GM19468 (cell line): ENCODE measurements at regions not wholly inside any gene's neighbourhood (a gene's known extent, or its start where the extent isn't known, plus 50 kb on each side); places are given as distances from the start of the nearest gene placed in this dataset.

Experiments
- ATAC-seq: cut with Tn5 transposase; IDR thresholded peaks from one replicate; pipeline ENCODE4 v1.9.1; 2021; ENCODE audit warnings: mild to moderate bottlenecking, moderate library complexity, moderate number of reproducible peaks; ENCODE audit not compliant: unreplicated experiment; ENCODE audit errors: extremely low read depth

DNA sequence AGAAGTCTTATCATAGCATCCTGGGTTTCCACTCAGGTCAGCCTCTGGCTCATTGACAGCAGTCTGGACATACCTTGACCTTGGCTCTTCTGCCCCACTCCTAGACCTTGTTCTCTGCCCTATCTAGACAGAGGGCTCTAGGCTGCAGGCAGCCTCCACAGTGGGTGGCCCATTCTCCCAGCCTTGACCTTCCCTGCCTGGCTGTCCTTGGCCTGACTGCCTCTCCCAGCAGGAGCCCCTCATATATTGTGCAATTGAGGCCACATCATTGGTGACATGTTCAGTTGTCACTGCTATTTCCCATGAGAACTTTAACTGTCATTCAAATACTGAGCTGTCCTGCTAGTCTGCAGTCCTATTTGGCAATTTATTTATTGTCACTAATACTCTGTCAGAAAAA is 503.4 kb downstream of the PLXNA4 start:
- ATAC-seq, result no peak

DNA sequence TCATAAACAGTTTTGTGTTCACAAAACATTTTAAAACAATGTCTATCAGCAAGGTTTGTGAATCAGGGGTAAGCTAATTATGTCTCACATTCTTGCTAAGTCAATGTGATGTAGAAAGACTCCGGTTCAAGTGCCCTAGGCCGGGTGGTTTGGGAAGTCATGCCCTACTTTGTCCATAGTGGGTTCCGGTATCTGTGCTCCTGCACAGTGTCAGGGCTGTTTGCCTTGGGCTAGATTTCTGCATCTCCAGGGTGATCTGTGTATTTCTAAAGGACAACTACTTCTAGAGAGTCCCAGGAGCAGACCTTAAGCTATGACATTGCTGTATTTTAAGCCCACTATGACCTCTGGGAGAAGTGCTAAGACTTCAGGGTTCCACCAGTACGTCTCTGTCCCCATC is 504.1 kb downstream of the PLXNA4 start:
- ATAC-seq, result no peak

DNA sequence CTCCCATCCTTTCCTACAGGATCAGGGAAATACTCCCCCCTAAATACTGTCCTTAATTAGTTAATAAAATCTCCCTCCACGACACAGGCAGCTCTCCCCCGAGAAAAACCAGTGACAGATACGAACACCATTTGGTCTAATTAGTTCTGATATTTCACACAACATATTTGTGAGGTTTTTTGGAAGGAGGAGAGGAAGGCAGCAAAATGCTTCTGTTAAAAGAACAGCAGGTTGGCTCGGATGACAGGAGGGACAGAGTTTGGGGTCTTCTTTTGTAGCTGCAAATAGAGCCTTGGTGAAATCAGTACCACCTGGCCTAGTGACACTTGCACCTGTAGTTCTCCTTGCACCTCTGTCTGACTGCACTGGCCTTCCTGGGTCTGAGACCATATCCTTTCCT is 507.0 kb downstream of the PLXNA4 start:
- no peak for ATAC-seq

DNA sequence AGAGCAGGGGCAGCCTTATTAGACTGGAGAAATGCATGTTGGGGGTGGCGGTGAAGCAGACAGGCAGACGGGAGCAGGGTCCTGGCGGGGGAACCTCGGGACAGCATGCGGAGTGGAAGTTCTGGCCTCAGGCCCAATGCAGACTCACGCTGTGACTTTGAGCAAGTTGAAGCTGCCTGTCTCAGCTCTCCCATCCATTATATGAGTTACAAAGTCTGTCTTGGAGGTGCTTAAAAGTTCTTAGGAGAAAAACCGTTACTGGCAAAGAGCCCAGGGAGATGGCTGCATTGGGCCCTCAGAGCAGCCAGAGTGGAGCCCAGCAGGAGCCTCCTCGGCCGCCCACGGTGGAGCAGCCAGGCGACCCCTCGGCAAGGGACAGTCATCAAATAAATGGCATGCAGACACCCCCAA is 509.5 kb downstream of the PLXNA4 start:
- no peak for ATAC-seq

DNA sequence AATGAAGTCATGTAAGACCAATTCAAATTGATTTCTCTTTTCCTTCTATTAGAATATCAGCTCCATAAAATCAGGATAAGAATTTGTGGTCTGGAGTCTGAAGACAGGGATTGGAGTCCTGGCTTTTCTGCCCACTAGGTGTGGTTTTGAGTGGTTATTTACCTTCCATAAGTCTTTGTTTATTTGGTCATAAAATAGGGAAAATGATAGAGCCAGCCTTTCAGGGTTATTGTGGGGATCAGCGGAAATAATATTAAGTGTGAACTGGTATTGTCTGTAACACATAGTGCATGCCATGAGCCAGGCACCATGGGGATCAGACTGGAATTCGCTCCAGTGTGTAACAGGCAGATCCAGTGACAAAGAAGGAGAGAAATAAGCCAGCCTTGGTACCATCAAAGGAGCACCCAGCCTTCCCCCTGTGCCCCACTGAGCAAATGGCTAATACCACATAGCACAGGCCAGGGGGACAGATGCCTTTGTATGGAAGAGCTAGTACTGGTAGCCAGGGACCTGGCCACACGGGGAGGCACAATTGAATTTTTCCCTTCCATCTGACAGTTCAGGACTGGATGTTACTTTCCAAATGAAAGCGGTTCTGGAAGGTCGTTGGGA is 509.7 kb upstream of the PODXL start:
- ATAC-seq, result no peak

DNA sequence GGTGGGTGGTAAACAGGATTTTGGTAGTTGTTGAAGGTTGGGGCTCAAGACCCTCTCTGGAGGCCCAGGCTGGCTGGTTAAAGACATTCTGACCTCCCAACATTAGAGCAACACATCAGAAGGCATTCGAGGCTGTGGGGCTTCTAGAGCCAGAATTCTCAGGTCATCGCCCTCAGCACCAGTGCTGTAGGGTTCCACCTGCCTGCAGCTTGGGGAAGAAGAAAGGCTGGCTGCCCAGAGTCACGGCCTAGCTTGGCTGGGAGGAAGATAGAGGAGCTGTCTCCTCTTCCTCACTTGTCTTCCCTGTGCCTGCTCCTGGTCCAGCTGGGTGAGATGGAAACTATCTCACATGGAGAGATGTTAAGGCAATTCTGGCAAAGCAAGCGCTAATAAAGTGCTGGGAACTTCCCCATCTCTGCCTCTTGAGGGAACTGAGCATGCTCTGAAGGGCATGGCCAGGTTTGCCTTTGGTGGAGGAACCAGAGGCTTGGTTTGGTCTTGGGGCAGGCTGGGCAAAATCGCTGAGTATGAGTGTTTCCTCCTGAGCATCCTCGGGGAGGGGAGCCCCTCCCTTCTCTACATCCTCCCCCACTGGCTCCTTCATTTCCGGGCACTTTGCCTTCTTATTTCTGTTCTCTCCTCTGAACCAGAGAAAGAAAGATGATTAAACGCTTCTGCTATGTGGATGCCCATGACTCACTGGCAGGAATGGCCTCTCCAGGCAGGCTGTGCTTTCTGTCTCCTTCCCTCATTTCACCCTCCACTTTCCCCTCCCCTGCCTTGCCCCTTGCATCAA is 509.0 kb upstream of the PODXL start:
- ATAC-seq, result no peak

DNA sequence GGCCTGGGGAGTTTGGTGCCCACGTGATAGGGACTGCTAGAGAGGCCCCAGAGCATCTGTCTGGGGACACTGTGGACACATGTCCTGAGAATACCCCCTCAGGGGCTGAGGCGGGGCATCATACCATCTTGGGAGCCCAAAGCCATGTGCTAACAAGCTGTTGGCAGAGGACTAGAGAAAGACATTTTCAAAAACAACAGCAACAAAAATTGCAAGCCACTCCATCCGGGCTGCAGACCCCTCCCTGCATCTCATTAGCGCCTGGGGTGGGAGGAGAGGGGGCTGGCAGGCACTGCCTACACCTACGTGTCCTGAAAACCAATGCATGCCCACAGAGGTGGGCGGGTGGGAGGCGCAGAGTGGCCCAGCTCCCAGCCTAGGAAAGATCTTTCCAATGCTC is 507.4 kb upstream of the PODXL start:
- no peak for ATAC-seq

DNA sequence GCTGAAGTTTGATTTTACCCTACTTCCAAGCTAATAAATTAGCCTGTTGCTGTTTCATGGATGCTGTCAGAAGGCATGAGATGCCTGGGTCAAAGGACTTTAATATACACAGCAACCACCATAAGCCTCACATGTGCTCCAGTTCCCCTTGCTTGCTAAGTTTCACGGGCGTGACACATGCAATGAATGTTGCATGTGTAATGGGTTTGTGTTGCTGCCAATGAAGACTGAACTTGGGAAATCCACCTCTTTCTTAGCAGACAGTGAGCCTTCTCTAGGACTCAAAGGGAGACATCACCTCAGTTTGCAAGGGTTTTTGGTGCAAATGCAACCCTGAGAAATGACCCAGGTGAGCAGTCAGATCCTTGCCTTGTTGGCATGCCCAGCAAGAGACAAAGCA is 505.5 kb upstream of the PODXL start:
- ATAC-seq, result no peak

DNA sequence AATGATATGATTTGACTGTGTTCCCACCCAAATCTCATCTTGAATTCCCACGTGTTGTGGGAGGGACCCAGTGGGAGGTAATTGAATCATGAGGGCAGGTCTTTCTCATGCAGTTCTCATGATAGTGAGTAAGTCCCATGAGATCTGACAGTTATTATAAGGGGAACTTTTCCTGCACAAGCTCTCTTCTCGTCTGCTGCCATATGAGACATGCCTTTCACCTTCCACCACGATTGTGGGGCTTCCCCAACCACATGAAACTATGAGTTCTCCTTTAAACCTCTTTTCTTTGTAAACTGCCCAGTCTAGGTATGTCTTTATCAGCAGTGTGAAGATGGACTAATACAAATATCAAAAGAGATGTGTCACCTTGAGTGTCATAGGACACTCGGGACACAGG is 502.7 kb upstream of the PODXL start:
- no peak for ATAC-seq

DNA sequence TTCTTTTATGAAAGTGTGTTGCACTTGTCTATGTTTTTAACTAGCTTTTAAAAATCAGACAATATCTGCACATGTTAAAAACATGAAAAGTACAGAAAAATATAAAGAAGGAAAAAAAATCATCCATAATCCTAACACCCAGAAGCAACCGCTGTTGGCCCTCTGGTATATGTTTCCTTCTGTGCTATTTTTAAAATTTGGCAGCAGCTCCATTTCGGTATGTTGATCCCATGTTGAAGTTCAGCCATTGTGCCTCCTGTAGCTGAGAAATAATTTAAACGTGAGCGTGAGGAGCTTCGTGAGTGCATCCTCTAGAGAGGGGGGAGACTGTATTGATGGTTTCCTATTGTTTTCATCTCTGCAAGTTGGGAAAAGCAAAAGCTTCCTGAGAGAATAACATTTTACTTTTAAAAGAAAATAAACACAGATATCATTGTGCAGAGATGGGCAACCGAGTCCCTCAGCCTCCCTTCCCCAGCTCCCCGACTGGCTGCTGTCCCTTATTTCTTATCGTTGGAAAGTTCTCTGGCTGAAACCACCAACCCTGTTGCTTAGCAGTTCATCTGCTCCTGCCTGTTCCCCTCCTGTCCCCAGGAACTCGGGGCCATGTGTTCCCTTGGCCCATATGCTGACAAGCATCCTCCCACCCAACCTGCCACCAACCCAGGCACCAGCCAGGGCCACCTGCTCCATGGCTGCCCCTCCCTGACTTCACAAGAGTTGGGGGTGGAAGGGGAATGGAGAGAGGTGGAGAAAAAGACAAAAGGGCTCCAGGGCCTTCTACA is 499.1 kb upstream of the PODXL start:
- no peak for ATAC-seq

DNA sequence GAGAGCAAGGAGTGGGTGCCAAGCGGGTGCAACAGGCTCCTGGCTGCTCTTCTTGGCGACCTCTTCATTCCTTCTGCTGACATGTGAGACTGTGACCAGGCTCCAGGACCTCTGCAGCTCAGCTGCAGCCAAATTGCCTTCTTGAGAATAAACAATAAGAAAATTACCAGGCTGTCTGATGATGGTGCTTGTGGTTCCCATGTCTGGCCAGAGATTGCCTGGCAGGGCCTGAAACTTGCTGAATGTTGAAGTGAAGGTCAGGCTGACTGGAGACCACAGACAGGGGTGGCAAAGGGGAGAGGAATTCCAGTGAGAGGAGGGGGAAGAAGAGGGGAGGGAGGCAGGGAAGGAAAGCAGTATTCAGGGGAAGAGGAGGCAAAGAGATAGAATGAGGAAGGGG is 497.4 kb upstream of the PODXL start:
- no peak for ATAC-seq

DNA sequence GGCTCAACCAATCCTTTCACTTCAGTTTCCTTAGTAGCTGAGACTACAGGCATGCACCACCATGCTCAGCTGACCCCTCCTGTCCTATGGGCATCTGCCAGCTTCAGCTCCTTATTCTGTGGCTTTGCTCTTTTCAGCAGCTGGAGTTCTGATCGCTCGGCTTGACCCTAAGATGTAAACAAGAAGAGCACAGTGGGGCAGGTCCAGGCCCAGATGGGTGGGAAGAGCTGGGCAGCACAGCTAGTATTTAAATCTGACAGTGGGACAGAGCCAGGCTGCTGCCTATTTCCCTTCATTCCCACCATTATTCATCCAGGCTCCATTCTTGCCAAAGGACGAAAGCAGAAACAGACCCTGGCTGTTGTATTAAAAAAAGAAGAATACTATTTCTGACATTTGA is 494.9 kb upstream of the PODXL start:
- no peak for ATAC-seq

DNA sequence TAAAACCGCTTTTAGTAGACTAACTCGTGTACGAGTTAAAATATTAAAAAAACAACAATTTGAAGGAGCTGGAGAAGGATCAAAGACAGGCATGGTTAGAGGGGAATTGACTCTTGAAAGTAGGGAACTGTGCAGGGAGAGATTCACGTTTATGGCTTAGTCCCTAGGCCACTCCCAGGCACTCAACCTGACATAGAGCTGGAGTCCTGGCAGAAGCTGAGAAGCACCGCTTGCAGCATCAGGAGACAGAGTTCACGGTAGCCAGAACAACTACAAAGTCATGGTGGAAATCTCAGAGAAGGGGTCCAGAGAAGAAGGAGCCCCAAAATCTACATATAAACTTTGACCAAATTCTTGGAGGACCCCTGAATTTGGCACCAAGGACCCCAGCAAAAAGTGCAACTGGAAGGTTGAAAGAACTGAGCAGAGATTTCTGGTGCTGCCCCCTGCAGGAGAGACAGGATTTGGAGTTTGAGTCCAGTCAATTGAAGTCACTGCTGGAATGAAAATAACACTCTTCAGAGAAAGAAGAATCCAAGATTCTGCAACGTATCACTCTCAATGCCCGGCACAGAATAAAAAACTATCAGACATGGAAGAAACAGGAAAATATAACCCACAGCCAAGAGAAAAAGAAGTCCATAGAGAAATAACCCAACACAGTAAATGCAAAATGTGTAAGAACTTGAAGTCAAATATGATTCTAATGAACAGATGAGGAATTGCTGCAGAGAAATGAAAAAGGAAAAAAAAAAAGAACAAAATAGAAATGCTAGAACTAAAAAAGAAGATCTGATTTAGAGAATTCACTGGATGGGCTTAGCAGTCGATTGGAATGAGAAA is 493.3 kb upstream of the PODXL start:
- ATAC-seq, result no peak

DNA sequence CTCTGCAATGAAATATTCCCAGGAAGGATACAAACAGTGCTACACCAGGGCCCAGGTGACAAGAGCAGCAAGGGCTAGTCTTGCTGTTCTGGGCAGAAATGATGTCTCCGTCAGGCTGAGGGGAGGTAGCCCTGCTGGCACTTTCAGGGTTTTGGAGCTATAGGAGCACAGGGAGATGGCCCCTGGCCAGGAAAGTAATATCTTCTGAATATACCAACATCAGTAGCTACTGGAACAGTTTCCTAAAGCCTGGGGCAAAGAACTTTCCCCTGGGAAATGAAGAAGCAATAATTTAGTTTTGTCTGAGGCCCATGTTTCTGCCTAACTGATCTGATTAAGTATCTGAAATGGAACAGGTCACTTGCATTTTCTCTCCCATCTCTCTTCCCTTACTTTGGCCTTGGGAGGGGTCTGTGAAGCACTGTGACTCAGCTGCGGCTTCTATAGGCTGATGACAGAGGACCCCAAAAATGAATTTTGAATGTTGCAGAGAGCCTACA is 489.1 kb upstream of the PODXL start:
- no peak for ATAC-seq

DNA sequence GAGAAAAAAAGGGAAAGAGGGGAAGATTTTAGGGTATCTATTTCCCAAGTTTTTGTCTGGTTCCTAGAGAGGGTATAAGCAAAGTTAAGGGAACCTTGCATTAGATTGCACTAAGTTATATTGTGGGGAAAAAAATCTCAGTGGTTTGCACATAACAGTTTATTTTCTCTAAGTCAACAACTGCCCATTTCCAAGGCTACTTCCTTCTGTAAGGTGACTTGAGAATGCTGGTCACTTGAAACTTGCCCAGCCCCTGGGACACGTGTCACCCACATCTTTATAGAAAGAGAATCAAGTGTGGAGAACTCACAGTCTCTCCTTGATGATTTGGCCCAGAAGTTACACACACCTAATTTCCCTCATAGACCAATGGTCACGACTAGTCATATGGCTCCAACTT is 488.6 kb upstream of the PODXL start:
- no peak for ATAC-seq

DNA sequence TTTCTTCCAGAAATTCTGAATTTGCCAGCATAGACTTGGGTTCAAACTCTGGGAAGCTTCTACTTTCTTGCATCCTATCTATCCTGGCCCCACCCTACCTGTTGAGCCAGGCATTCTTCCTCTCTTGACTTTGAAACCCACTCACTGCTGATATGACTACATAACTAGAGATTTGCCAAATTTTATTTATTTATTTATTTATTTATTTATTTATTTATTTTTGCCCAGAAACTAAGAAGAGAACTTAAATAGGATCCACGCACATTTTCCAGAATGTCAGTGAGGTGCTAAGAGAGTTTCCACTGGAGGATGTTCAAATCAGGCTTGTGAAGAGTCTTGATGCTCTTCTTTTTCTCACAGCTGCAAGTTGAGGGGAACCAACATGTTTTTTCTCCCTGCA is 487.8 kb upstream of the PODXL start:
- no peak for ATAC-seq

DNA sequence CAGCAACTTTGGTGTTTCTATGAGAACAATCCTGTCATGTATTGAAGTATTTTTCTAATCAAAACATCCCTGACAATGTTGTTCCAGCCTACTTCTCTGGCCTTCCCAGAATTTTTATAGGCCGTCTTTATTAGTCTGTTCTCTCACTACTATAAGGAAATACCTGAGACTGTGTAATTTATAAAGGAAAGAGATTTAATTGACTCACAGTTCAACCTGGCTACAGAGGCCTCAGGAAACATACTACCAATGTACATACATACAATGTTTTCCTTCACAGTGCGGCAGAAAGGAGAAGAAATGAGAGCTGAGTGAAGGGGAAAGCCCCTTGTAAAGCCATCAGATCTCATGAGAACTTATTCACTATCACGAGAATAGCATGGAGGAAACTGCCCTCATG is 484.7 kb upstream of the PODXL start:
- no peak for ATAC-seq

DNA sequence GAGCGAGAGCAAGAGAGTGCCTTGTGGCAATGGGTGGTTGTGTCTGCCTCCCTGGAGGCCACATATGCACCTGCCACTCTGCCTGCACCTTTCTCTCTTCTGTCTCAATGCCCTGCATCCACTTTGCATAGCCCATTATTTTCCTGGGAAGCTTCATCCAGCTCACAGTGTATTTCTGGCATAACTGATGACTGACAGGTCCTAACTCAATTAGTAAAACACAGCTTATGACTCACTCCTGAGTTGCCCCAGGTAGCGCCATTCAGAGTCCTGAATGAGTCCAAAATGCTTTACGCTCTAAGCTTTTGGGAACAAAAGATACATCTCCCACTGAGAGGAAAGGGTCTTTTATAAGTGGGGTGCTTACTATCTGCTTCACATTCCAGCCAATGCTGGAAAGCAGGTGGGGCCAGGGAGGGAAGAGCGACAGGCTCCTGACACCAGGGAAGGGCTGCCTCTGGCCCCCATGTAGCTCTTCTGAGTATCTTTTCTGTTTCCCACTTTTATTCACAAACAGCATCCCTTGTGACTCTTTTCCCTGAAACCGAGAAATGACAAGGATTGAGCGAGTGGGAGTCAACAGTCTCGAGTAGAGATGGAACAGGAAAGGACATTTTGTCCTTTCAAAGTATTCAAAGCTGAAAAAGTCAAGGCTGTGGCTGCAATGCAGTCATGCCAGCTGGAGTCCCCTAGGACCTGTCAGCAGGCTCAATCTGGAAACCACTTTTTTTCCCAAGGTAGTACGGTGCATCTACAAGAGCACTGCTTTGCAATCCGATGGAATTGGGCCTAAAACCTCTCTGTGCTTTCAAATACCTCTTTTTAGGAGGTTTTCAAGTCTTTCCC is 479.3 kb upstream of the PODXL start:
- ATAC-seq, result no peak

DNA sequence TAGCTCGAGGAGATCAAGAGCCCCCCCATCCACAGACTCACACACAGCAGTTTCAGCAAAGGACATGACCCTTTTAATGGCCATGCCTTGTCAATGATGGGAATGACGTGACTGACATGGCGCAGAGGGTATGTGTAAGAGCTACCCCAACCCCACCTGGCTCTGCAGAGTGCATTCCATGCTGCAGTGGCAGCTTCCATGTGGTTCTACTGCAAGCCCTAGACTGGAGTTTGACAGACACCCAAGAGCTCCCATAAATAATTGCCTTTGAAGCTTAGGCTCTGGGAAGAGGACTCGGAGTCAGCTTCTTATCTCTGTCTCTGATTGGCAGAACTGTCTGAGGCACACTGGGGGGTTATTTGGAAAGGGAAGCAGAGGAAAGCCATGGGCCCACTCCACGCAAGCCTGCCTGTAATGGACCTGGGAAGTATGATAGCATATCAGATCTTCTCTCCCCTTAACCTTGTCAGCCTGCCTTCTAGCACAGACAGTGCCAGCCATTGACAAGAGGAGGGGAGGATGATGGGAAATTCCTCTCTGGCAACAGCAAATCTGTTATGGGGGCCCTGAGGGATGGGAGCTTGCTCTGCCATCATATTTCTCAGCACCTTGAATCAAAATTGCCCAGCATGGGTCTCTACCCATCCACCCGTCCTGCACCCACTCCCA is 478.5 kb upstream of the PODXL start:
- ATAC-seq, result no peak
